ENCODE measurements at regions not wholly inside any gene's neighbourhood (a gene's known extent, or its start where the extent isn't known, plus 50 kb on each side); places are given as distances from the start of the nearest gene placed in this dataset.

GRCh38 chr13:59121507-59121906 lies 1042.2 kb downstream of the DIAPH3 start:
- no peak for DNase-seq (ENCODE audit: low read depth)

- DNase-seq (ENCODE audit: low read depth), result no peak
Observed at GRCh38 chr13:59126474-59126873, 1037.3 kb downstream of the DIAPH3 start.

GRCh38 chr13:59133903-59134302 lies 1029.8 kb downstream of the DIAPH3 start:
- DNase-seq (ENCODE audit: low read depth), result no peak

GRCh38 chr13:59144700-59145099 lies 1019.0 kb downstream of the DIAPH3 start:
- no peak for DNase-seq (ENCODE audit: low read depth)

- no peak for DNase-seq (ENCODE audit: low read depth)
Observed at GRCh38 chr13:59145381-59145780, 1018.3 kb downstream of the DIAPH3 start.

GRCh38 chr13:59157181-59157580 lies 1006.5 kb downstream of the DIAPH3 start:
- DNase-seq (ENCODE audit: low read depth), result no peak

GRCh38 chr13:59166174-59166573 lies 997.6 kb downstream of the DIAPH3 start:
- no peak for DNase-seq (ENCODE audit: low read depth)

GRCh38 chr13:59172076-59172475 lies 991.7 kb downstream of the DIAPH3 start:
- no peak for DNase-seq (ENCODE audit: low read depth)

GRCh38 chr13:59176775-59177174 lies 987.0 kb downstream of the DIAPH3 start:
- no peak for DNase-seq (ENCODE audit: low read depth)

- no peak for DNase-seq (ENCODE audit: low read depth)
Observed at GRCh38 chr13:59178344-59178743, 985.4 kb downstream of the DIAPH3 start.

GRCh38 chr13:59182241-59182640 lies 981.5 kb downstream of the DIAPH3 start:
- no peak for DNase-seq (ENCODE audit: low read depth)

GRCh38 chr13:59197397-59197796 lies 966.3 kb downstream of the DIAPH3 start:
- DNase-seq (ENCODE audit: low read depth), result no peak

GRCh38 chr13:59201841-59202240 lies 961.9 kb downstream of the DIAPH3 start:
- DNase-seq (ENCODE audit: low read depth), result no peak

- DNase-seq (ENCODE audit: low read depth), result no peak
Observed at GRCh38 chr13:59203855-59204254, 959.9 kb downstream of the DIAPH3 start.

GRCh38 chr13:59205501-59205900 lies 958.2 kb downstream of the DIAPH3 start:
- DNase-seq (ENCODE audit: low read depth), result no peak

GRCh38 chr13:59208405-59209195 lies 955.1 kb downstream of the DIAPH3 start:
- no peak for DNase-seq (ENCODE audit: low read depth)

GRCh38 chr13:59210543-59210942 lies 953.2 kb downstream of the DIAPH3 start:
- DNase-seq (ENCODE audit: low read depth), result no peak

GRCh38 chr13:59211606-59212005 lies 952.1 kb downstream of the DIAPH3 start:
- no peak for DNase-seq (ENCODE audit: low read depth)

- DNase-seq (ENCODE audit: low read depth), result no peak
Observed at GRCh38 chr13:59229401-59229800, 934.3 kb downstream of the DIAPH3 start.

GRCh38 chr13:59229861-59230260 lies 933.9 kb downstream of the DIAPH3 start:
- no peak for DNase-seq (ENCODE audit: low read depth)

- no peak for DNase-seq (ENCODE audit: low read depth)
Observed at GRCh38 chr13:59230484-59231264, 933.1 kb downstream of the DIAPH3 start.

- no peak for DNase-seq (ENCODE audit: low read depth)
Observed at GRCh38 chr13:59236309-59236919, 927.3 kb downstream of the DIAPH3 start.

GRCh38 chr13:59236944-59237343 lies 926.8 kb downstream of the DIAPH3 start:
- DNase-seq (ENCODE audit: low read depth), result no peak

All from stimulated activated CD4-positive, alpha-beta T cell treated with anti-CD3 and anti-CD28 coated beads, Interleukin-2, amount 100 ng/mL, for 4 hours (primary cell).